Esophagus squamous epithelium (tissue), 4 donors: ENCODE measurements at regions not wholly inside any gene's neighbourhood (a gene's known extent, or its start where the extent isn't known, plus 50 kb on each side); places are given as distances from the start of the nearest gene placed in this dataset.

Source experiments
- POLR2A ChIP-seq, 4 donors: fragments of 450-650 bp; IDR thresholded peaks; one replicate each; pipeline ENCODE4 v1.6.1; 2017; ENCODE audit warnings: antibody characterized with exemption in 4 of 4, mild to moderate bottlenecking in 4 of 4, moderate library complexity in 3 of 4
- TF ChIP-seq, protein P1 (sequence below), 6 experiments: fragments of 450-650 bp in 4 of 6; fragments of 200-600 bp in 2 of 6; sonication (generic) in 2 of 6; IDR thresholded peaks; one replicate each; pipeline ENCODE4 v1.5.1; 2016 to 2019; ENCODE audit warnings: antibody characterized with exemption in 6 of 6, mild to moderate bottlenecking in 4 of 6, moderate library complexity in 4 of 6

DNA sequence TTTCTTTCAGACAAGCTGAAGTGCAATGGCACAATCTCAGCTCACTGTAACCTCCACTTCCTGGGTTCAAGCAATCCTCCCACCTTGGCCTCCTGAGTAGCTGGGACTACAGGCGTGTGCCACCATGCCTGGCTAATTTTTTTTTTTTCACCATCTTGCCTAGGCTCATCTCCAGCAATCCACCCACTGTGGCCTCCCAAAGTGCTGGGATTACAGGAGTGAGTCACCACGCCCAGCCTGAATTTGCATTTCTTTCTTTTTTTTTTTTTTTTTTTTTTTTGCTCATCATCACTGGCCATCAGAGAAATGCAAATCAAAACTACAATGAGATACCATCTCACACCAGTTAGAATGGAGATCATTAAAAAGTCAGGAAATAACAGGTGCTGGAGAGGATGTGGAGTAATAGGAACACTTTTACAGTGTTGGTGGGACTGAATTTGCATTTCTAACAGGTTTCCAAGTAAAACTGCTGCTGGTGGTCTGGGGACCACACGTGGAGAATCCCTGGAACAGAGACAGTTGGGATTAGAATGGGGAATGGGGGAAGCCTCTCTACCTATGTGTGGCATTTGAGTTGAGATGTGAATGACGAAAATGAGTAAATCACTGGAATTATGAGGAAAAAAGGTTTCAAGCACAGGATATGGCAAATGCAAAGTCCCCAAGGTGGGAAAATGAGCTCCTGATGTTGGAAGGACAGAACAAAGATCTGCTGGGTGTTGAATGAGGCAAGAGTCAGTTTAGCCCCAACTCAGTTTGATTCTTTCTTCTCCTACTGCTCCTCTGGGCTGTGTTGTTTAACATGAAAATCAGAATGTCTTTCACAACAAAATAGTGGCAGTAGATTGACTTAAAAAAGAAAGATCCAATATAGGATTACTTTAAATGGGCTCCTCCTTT is 88.8 kb upstream of the MAP4K4 start:
- TF ChIP-seq, protein P1, sequence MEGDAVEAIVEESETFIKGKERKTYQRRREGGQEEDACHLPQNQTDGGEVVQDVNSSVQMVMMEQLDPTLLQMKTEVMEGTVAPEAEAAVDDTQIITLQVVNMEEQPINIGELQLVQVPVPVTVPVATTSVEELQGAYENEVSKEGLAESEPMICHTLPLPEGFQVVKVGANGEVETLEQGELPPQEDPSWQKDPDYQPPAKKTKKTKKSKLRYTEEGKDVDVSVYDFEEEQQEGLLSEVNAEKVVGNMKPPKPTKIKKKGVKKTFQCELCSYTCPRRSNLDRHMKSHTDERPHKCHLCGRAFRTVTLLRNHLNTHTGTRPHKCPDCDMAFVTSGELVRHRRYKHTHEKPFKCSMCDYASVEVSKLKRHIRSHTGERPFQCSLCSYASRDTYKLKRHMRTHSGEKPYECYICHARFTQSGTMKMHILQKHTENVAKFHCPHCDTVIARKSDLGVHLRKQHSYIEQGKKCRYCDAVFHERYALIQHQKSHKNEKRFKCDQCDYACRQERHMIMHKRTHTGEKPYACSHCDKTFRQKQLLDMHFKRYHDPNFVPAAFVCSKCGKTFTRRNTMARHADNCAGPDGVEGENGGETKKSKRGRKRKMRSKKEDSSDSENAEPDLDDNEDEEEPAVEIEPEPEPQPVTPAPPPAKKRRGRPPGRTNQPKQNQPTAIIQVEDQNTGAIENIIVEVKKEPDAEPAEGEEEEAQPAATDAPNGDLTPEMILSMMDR (IDR thresholded peaks at IDR 0.05), result no peak
- TF ChIP-seq POLR2A (IDR thresholded peaks at IDR 0.05), result no peak
